K562 (cell line): ENCODE measurements at regions not wholly inside any gene's neighbourhood (a gene's known extent, or its start where the extent isn't known, plus 50 kb on each side); places are given as distances from the start of the nearest gene placed in this dataset.

ENCODE experiments used
- ATAC-seq: fragments of 200-7000 bp; cut with Tn5 transposase; 3 replicates; pipeline ENCODE4 v1.9.1; 2020; ENCODE audit warnings: moderate library complexity
- BruUV-seq: library from RNA; stranded (reverse); fragments of 400-500 nt; replicated peaks from 2 replicates; lab custom pipeline; 2021; lab: Mats Ljungman, UMichigan
- CTCF ChIA-PET: fragments of 300-600 bp; formaldehyde crosslinking; extraction: SDS; loops from one replicate; lab custom pipeline; 2021; ENCODE audit warnings: low intra/inter-chr PET ratio; lab: Yijun Ruan, JAX
- POLR2A ChIA-PET: fragments of 300-600, 350-650 bp; sonication (Branson Sonifier 250); formaldehyde crosslinking; extraction: SDS; loops from one replicate; lab custom pipeline; 2021; ENCODE audit warnings: antibody characterized with exemption, inconsistent platforms; lab: Yijun Ruan, JAX
- DNase-seq, 4 experiments: peaks; one replicate each; pipeline versions ENCODE4 v3.0.0 to v3.0.0-alpha.2; 2011 to 2018; ENCODE audit warnings: low spot score in 3 of 4, mixed read lengths in 3 of 4; ENCODE audit errors: extremely low read depth in 1 of 4
- FAIRE-seq: peaks from 2 replicates; lab custom pipeline; 2011; peaks lifted over from hg19 to GRCh38; lab: Jason Lieb, UNC
- H2AFZ ChIP-seq: 2 replicates; pipeline ENCODE4 v1.6.0; 2011; ENCODE audit warnings: low read depth, low read length, control low read depth, inconsistent platforms
- H3K27ac ChIP-seq: fragments of 200-600 bp; 3 replicates; pipeline ENCODE4 v1.8.0; 2011; ENCODE audit warnings: low read depth, mild to moderate bottlenecking, control low read depth, inconsistent platforms, low read length, moderate library complexity, mixed read lengths; ENCODE audit errors: extremely low read depth
- H3K27me3 ChIP-seq, 2 experiments: fragments of 300-600 bp in 1 of 2; 2 replicates in 1 of 2; 3 replicates in 1 of 2; pipeline versions ENCODE4 v1.6.0 to v1.8.0; 2011; ENCODE audit warnings: inconsistent platforms in 2 of 2, low read length in 2 of 2, mild to moderate bottlenecking in 1 of 2, mixed read lengths in 1 of 2, moderate library complexity in 1 of 2; ENCODE audit not compliant: control insufficient read depth in 2 of 2, insufficient read depth in 2 of 2
- H3K36me3 ChIP-seq: fragments of 300-600 bp; 3 replicates; pipeline ENCODE4 v1.8.0; 2011; ENCODE audit warnings: mild to moderate bottlenecking, low read length, inconsistent platforms; ENCODE audit not compliant: control insufficient read depth, insufficient read depth
- H3K4me1 ChIP-seq, 2 experiments: fragments of 200-600 bp in 1 of 2; replicated peaks in 1 of 2; 2 replicates in 1 of 2; 3 replicates in 1 of 2; pipeline versions ENCODE4 v1.5.1 to v1.8.0; 2011; ENCODE audit warnings: inconsistent platforms in 2 of 2, low read length in 2 of 2, mild to moderate bottlenecking in 1 of 2, mixed read lengths in 1 of 2, moderate library complexity in 1 of 2; ENCODE audit not compliant: control insufficient read depth in 2 of 2, insufficient read depth in 2 of 2
- H3K4me2 ChIP-seq: 2 replicates; pipeline ENCODE4 v1.6.1; 2011; ENCODE audit warnings: low read length, control low read depth, inconsistent platforms, mixed read lengths; ENCODE audit not compliant: insufficient read depth
- H3K4me3 ChIP-seq: fragments of 200-600 bp; sonication (generic), shearing (Covaris generic); 2 replicates; pipeline ENCODE4 v1.5.1; 2016; ENCODE audit warnings: control low read depth, inconsistent platforms
- H3K79me2 ChIP-seq: fragments of 200-600 bp; 3 replicates; pipeline ENCODE4 v1.8.0; 2011; ENCODE audit warnings: low read length, inconsistent platforms; ENCODE audit not compliant: control insufficient read depth, insufficient read depth
- H3K9ac ChIP-seq, 2 experiments: 2 replicates each; pipeline versions ENCODE4 v1.6.0 to v1.6.1; 2011; ENCODE audit warnings: low read depth in 2 of 2, low read length in 2 of 2, control low read depth in 1 of 2, inconsistent platforms in 1 of 2, mild to moderate bottlenecking in 1 of 2, mixed read lengths in 1 of 2; ENCODE audit not compliant: insufficient read depth in 1 of 2
- H3K9me1 ChIP-seq: one replicate; pipeline ENCODE4 v1.6.0; 2011; ENCODE audit warnings: inconsistent platforms, mild to moderate bottlenecking, low read length, moderate library complexity; ENCODE audit not compliant: control insufficient read depth, insufficient read depth
- H3K9me3 ChIP-seq: replicated peaks from 2 replicates; pipeline ENCODE4 v1.5.1; 2011; ENCODE audit warnings: low read depth, low read length, inconsistent platforms; ENCODE audit not compliant: control insufficient read depth, insufficient read depth
- H4K20me1 ChIP-seq: replicated peaks from 2 replicates; pipeline ENCODE4 v1.6.1; 2011; ENCODE audit warnings: low read length, inconsistent platforms, mixed read lengths; ENCODE audit not compliant: control insufficient read depth, insufficient read depth
- ARID3A ChIP-seq: IDR thresholded peaks from 2 replicates; pipeline ENCODE4 v1.6.1; 2012; ENCODE audit warnings: low read depth, low read length, improper control_type of control experiment, borderline replicate concordance
- BRF2 ChIP-seq: IDR thresholded peaks from 3 replicates; pipeline ENCODE4 v1.6.1; 2011; ENCODE audit warnings: borderline replicate concordance, mild to moderate bottlenecking; ENCODE audit not compliant: insufficient read length, insufficient read depth
- E2F1 ChIP-seq: sonication (generic); formaldehyde crosslinking; IDR thresholded peaks from 2 replicates; pipeline ENCODE4 v1.8.1; 2023; ENCODE audit warnings: mild to moderate bottlenecking, missing genetic modification reagents, moderate library complexity
- FIP1L1 ChIP-seq: fragments of 200-400 bp; formaldehyde crosslinking; IDR thresholded peaks from 2 replicates; pipeline ENCODE4 v1.6.1; 2018; ENCODE audit warnings: mild to moderate bottlenecking, low read depth, low read length; ENCODE audit not compliant: poor library complexity, severe bottlenecking
- GABPB1 ChIP-seq: sonication (generic); formaldehyde crosslinking; IDR thresholded peaks from 2 replicates; pipeline ENCODE4 v1.8.0; 2022; ENCODE audit warnings: mild to moderate bottlenecking, missing genetic modification reagents
- HDGF ChIP-seq: fragments of 450-650 bp; IDR thresholded peaks from 2 replicates; pipeline ENCODE4 v1.6.1; 2016
- MCM3 ChIP-seq: fragments of 450-650 bp; IDR thresholded peaks from 2 replicates; pipeline ENCODE4 v1.6.1; 2016
- MLLT1 ChIP-seq, 2 experiments: fragments of 450-650 bp; IDR thresholded peaks; 2 replicates each; pipeline ENCODE4 v1.6.1; 2016
- NFE2 ChIP-seq: IDR thresholded peaks from 2 replicates; pipeline ENCODE4 v1.6.1; 2014; ENCODE audit warnings: antibody characterized with exemption, low read depth
- NR1H2 ChIP-seq: sonication (generic); formaldehyde crosslinking; IDR thresholded peaks from 2 replicates; pipeline ENCODE4 v1.4.0; 2020; ENCODE audit warnings: mild to moderate bottlenecking, missing genetic modification reagents
- POLR3A ChIP-seq: IDR thresholded peaks from 2 replicates; pipeline ENCODE4 v1.6.1; 2011; ENCODE audit warnings: borderline replicate concordance, mild to moderate bottlenecking, moderate library complexity; ENCODE audit not compliant: insufficient read length, insufficient read depth; ENCODE audit errors: extremely low read depth
- RBM17 ChIP-seq: fragments of 200-400 bp; formaldehyde crosslinking; IDR thresholded peaks from 2 replicates; pipeline ENCODE4 v1.6.1; 2017; ENCODE audit warnings: low read depth, mild to moderate bottlenecking, low read length, borderline replicate concordance
- TRIM24 ChIP-seq, 2 experiments: fragments of 450-650 bp; IDR thresholded peaks; 2 replicates each; pipeline ENCODE4 v1.6.1; 2016
- U2AF1 ChIP-seq: fragments of 200-400 bp; formaldehyde crosslinking; optimal IDR thresholded peaks from 2 replicates; pipeline ENCODE3; 2017; ENCODE audit warnings: mild to moderate bottlenecking, low read depth, low read length, moderate library complexity
- ZBED1 ChIP-seq: IDR thresholded peaks from 2 replicates; pipeline ENCODE4 v1.6.1; 2014
- ZBTB34 ChIP-seq: fragments of 250-450 bp; sonication (Bioruptor Pico); IDR thresholded peaks from 2 replicates; pipeline ENCODE4 v1.8.0; 2021; ENCODE audit warnings: mild to moderate bottlenecking, moderate library complexity
- ZNF347 ChIP-seq: fragments of 450-650 bp; formaldehyde crosslinking; IDR thresholded peaks from 2 replicates; pipeline ENCODE4 v1.4.0; 2020; ENCODE audit warnings: low read depth, mild to moderate bottlenecking, moderate library complexity
- WGBS: fragments of 100-300 bp; shearing (Covaris generic); methylation state at CpG from one replicate; pipeline ENCODE4 v1.1.6; 2016; ENCODE audit warnings: low coverage, mixed read lengths; ENCODE audit not compliant: insufficient coverage; ENCODE audit errors: missing lambda C conversion rate; 5-methylcytosine and 5-hydroxymethylcytosine counted together
- in situ Hi-C: fragments of 300-500 bp; cut with MboI; formaldehyde crosslinking; loops from 4 replicates; pipeline ENCODE4 v1.15.0; 2018; ENCODE audit warnings: inconsistent platforms, mixed read lengths
- intact Hi-C: fragments of 100-400 bp; cut with micrococcal nuclease; formaldehyde crosslinking; loops from 2 replicates; pipeline ENCODE4 v1.14.2; 2022

GRCh38 chr6:23775127-23775526 is 350.9 kb upstream of the NRSN1 start (continued):
- no peak for TF ChIP-seq BRF2
- no peak for TF ChIP-seq ARID3A
- TF ChIP-seq POLR3A: no peak
- TF ChIP-seq TRIM24 (IDR thresholded peaks at IDR 0.05): no peak
- no peak for TF ChIP-seq U2AF1
- TF ChIP-seq, all 486 proteins: peak for 0

GRCh38 chr6:23783901-23784300 is 342.1 kb upstream of the NRSN1 start:
- H3K9me1 ChIP-seq: no peaks in the 10 kb centered on the region
- no peak overlapping the region for H2AFZ ChIP-seq
- in situ Hi-C loops (no loop called here), intact Hi-C loops (no loop called here)
- POLR2A ChIA-PET: no interaction called here
- DNase-seq: no peak
- CTCF ChIA-PET: no interaction called here
- no peaks in the 10 kb centered on the region for H4K20me1 ChIP-seq
- 3% methylated on average over 2 of the region's 2 CpGs for WGBS
- H3K9ac ChIP-seq: no peak overlapping the region
- no peaks in the 10 kb centered on the region for H3K9me3 ChIP-seq
- no peaks in the 10 kb centered on the region for H3K27me3 ChIP-seq
- no peak for FAIRE-seq
- BruUV-seq: no TSS peak
- no peaks in the 10 kb centered on the region for H3K36me3 ChIP-seq
- H3K27ac ChIP-seq: no peak overlapping the region
- no peak overlapping the region for H3K4me2 ChIP-seq
- ATAC-seq: no peak
- no peaks in the 10 kb centered on the region for H3K4me1 ChIP-seq
- H3K4me3 ChIP-seq: no peak overlapping the region
- no peaks in the 10 kb centered on the region for H3K79me2 ChIP-seq
- TF ChIP-seq ZBTB34: no peak
- TF ChIP-seq E2F1 (CRISPR knock-in tag): no peak
- TF ChIP-seq ZBED1: no peak
- no peak for TF ChIP-seq GABPB1 (CRISPR knock-in tag)
- TF ChIP-seq RBM17: no peak
- no peak for TF ChIP-seq HDGF
- no peak for TF ChIP-seq MCM3
- TF ChIP-seq ZNF347 (CRISPR knock-in tag): no peak
- TF ChIP-seq NR1H2: no peak
- TF ChIP-seq MLLT1 (IDR thresholded peaks at IDR 0.05): no peak
- no peak for TF ChIP-seq FIP1L1
- no peak for TF ChIP-seq NFE2
